ENCODE measurements at regions not wholly inside any gene's neighbourhood (a gene's known extent, or its start where the extent isn't known, plus 50 kb on each side); places are given as distances from the start of the nearest gene placed in this dataset.

DNA sequence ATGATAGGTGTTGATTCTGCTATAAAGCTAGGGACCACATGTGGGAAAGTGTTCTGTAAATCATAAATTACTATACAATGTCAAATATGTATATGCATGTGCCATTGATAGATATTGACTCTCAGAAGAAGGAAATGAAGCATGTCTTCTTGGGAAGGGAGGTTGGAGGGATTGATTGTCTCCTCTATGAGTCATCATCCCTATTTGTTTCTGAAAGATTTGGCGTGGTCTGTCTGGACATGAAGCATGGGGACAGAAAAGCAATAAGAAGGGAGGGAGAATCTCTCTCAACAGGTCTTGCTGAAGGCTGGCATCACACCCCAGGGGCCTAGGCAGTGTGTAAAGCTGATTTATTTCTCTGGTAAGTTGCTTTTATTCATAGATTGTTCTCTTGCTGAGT is 98.0 kb upstream of the KCNJ6 start:
- no peaks in the 10 kb centered on the region for H3K9me2 ChIP-seq (ENCODE audit: low read depth, low read length)
- H3K27me3 ChIP-seq (ENCODE audit: insufficient read depth, low read length): no peaks in the 10 kb centered on the region
- no peaks in the 10 kb centered on the region for H4K20me1 ChIP-seq (ENCODE audit: insufficient read depth, low read length)
- H3K4me3 ChIP-seq (ENCODE audit: low read depth, low read length, poor library complexity, severe bottlenecking): no peak overlapping the region
- no peak for TF ChIP-seq EZH2 (IDR thresholded peaks at IDR 0.05; ENCODE audit: borderline replicate concordance, low read length)
- TF ChIP-seq, protein P1, sequence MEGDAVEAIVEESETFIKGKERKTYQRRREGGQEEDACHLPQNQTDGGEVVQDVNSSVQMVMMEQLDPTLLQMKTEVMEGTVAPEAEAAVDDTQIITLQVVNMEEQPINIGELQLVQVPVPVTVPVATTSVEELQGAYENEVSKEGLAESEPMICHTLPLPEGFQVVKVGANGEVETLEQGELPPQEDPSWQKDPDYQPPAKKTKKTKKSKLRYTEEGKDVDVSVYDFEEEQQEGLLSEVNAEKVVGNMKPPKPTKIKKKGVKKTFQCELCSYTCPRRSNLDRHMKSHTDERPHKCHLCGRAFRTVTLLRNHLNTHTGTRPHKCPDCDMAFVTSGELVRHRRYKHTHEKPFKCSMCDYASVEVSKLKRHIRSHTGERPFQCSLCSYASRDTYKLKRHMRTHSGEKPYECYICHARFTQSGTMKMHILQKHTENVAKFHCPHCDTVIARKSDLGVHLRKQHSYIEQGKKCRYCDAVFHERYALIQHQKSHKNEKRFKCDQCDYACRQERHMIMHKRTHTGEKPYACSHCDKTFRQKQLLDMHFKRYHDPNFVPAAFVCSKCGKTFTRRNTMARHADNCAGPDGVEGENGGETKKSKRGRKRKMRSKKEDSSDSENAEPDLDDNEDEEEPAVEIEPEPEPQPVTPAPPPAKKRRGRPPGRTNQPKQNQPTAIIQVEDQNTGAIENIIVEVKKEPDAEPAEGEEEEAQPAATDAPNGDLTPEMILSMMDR (IDR thresholded peaks at IDR 0.05; ENCODE audit: low read length): no peak
- H3K79me2 ChIP-seq (ENCODE audit: insufficient read depth, low read length): no peaks in the 10 kb centered on the region
- no peaks in the 10 kb centered on the region for H3K4me1 ChIP-seq (ENCODE audit: insufficient read depth, low read length, severe bottlenecking)
- no peaks in the 10 kb centered on the region for H3F3A ChIP-seq (ENCODE audit: insufficient read depth, low read length)
- H3K9me3 ChIP-seq (ENCODE audit: low read length): no peaks in the 10 kb centered on the region
- H3K4me2 ChIP-seq (ENCODE audit: low read length): no peak overlapping the region
- no peak overlapping the region for H3K9ac ChIP-seq (ENCODE audit: low read length)
- H3K27ac ChIP-seq (ENCODE audit: low read depth, low read length, poor library complexity, severe bottlenecking): no peak overlapping the region
- H2AFZ ChIP-seq (ENCODE audit: low read length): no peak overlapping the region
- no peaks in the 10 kb centered on the region for H3K36me3 ChIP-seq (ENCODE audit: insufficient read depth, low read length)

GRCh38 chr21:38027901-38028498 is 111.7 kb upstream of the KCNJ6 start:
- H3K79me2 ChIP-seq (ENCODE audit: insufficient read depth, low read length): no peaks in the 10 kb centered on the region
- H3K36me3 ChIP-seq (ENCODE audit: insufficient read depth, low read length): no peaks in the 10 kb centered on the region
- no peak overlapping the region for H3K4me2 ChIP-seq (ENCODE audit: low read length)
- H3F3A ChIP-seq (ENCODE audit: insufficient read depth, low read length): no peaks in the 10 kb centered on the region
- H2AFZ ChIP-seq (ENCODE audit: low read length): no peak overlapping the region
- no peaks in the 10 kb centered on the region for H3K27me3 ChIP-seq (ENCODE audit: insufficient read depth, low read length)
- H3K4me1 ChIP-seq (ENCODE audit: insufficient read depth, low read length, severe bottlenecking): no peaks in the 10 kb centered on the region
- no peaks in the 10 kb centered on the region for H3K9me2 ChIP-seq (ENCODE audit: low read depth, low read length)
- no peak overlapping the region for H3K9ac ChIP-seq (ENCODE audit: low read length)
- H3K4me3 ChIP-seq (ENCODE audit: low read depth, low read length, poor library complexity, severe bottlenecking): no peak overlapping the region
- TF ChIP-seq, protein P1 (IDR thresholded peaks at IDR 0.05; ENCODE audit: low read length): no peak
- TF ChIP-seq EZH2 (IDR thresholded peaks at IDR 0.05; ENCODE audit: borderline replicate concordance, low read length): no peak
- no peaks in the 10 kb centered on the region for H3K9me3 ChIP-seq (ENCODE audit: low read length)
- H4K20me1 ChIP-seq (ENCODE audit: insufficient read depth, low read length): no peaks in the 10 kb centered on the region
- no peak overlapping the region for H3K27ac ChIP-seq (ENCODE audit: low read depth, low read length, poor library complexity, severe bottlenecking)

GRCh38 chr21:38032082-38032801 is 116.0 kb upstream of the KCNJ6 start:
- no peaks in the 10 kb centered on the region for H3K9me3 ChIP-seq (ENCODE audit: low read length)
- no peaks in the 10 kb centered on the region for H3K4me1 ChIP-seq (ENCODE audit: insufficient read depth, low read length, severe bottlenecking)
- H2AFZ ChIP-seq (ENCODE audit: low read length): no peak overlapping the region
- no peaks in the 10 kb centered on the region for H4K20me1 ChIP-seq (ENCODE audit: insufficient read depth, low read length)
- H3F3A ChIP-seq (ENCODE audit: insufficient read depth, low read length): no peaks in the 10 kb centered on the region
- H3K4me3 ChIP-seq (ENCODE audit: low read depth, low read length, poor library complexity, severe bottlenecking): no peak overlapping the region
- TF ChIP-seq, protein P1 (IDR thresholded peaks at IDR 0.05; ENCODE audit: low read length): no peak
- TF ChIP-seq EZH2 (IDR thresholded peaks at IDR 0.05; ENCODE audit: borderline replicate concordance, low read length): no peak
- no peaks in the 10 kb centered on the region for H3K79me2 ChIP-seq (ENCODE audit: insufficient read depth, low read length)
- no peaks in the 10 kb centered on the region for H3K27me3 ChIP-seq (ENCODE audit: insufficient read depth, low read length)
- no peak overlapping the region for H3K4me2 ChIP-seq (ENCODE audit: low read length)
- no peaks in the 10 kb centered on the region for H3K36me3 ChIP-seq (ENCODE audit: insufficient read depth, low read length)
- H3K9me2 ChIP-seq (ENCODE audit: low read depth, low read length): no peaks in the 10 kb centered on the region
- H3K9ac ChIP-seq (ENCODE audit: low read length): no peak overlapping the region
- H3K27ac ChIP-seq (ENCODE audit: low read depth, low read length, poor library complexity, severe bottlenecking): no peak overlapping the region

All from OCI-LY1 (cell line).